IMR-90 (cell line): ENCODE measurements at regions not wholly inside any gene's neighbourhood (a gene's known extent, or its start where the extent isn't known, plus 50 kb on each side); places are given as distances from the start of the nearest gene placed in this dataset.

Source experiments
- ATAC-seq: fragments of 200-7000 bp; cut with Tn5 transposase; 2 replicates; pipeline ENCODE4 v1.9.1; 2020; ENCODE audit warnings: low read depth, mild to moderate bottlenecking, moderate library complexity
- BruUV-seq: library from RNA; stranded (reverse); fragments of 400-500 nt; replicated peaks from 2 replicates; lab custom pipeline; 2021; lab: Mats Ljungman, UMichigan
- CTCF ChIA-PET: fragments of 300-600 bp; formaldehyde crosslinking; extraction: SDS; loops from one replicate; lab custom pipeline; 2021; ENCODE audit warnings: antibody characterized with exemption; lab: Yijun Ruan, JAX
- POLR2A ChIA-PET: fragments of 300-600 bp; sonication (Branson Sonifier 250); formaldehyde crosslinking; loops from one replicate; lab custom pipeline; 2022; ENCODE audit warnings: antibody characterized with exemption; ENCODE audit not compliant: unreplicated experiment; lab: Charles Lee
- DNase-seq: peaks from one replicate; pipeline ENCODE4 v3.0.0; 2013
- H2AFZ ChIP-seq: replicated peaks from 2 replicates; pipeline ENCODE3; 2013; ENCODE audit warnings: low read length, mild to moderate bottlenecking; ENCODE audit not compliant: poor library complexity
- H2AK5ac ChIP-seq: 2 replicates; pipeline ENCODE4 v1.6.1; 2013; ENCODE audit warnings: low read depth, low read length, inconsistent platforms
- H2AK9ac ChIP-seq: replicated peaks from 2 replicates; pipeline ENCODE3; 2013; ENCODE audit warnings: mild to moderate bottlenecking, low read depth, low read length, moderate library complexity; ENCODE audit not compliant: poor library complexity
- H2BK120ac ChIP-seq: 2 replicates; pipeline ENCODE4 v1.6.1; 2013; ENCODE audit warnings: low read depth, low read length, inconsistent platforms
- H2BK15ac ChIP-seq: 3 replicates; pipeline ENCODE4 v1.6.1; 2013; ENCODE audit warnings: low read depth, low read length, inconsistent platforms
- H2BK20ac ChIP-seq: 2 replicates; pipeline ENCODE4 v1.6.1; 2013; ENCODE audit warnings: low read depth, mild to moderate bottlenecking, inconsistent platforms, low read length, moderate library complexity
- H2BK5ac ChIP-seq: 2 replicates; pipeline ENCODE4 v1.6.1; 2013; ENCODE audit warnings: mild to moderate bottlenecking, low read depth, low read length, inconsistent platforms; ENCODE audit not compliant: poor library complexity, severe bottlenecking
- H3K14ac ChIP-seq: replicated peaks from 2 replicates; pipeline ENCODE4 v1.6.1; 2013; ENCODE audit warnings: low read depth, low read length, inconsistent platforms
- H3K18ac ChIP-seq: 2 replicates; pipeline ENCODE4 v1.6.1; 2013; ENCODE audit warnings: low read depth, low read length, control low read depth
- H3K23ac ChIP-seq: 2 replicates; pipeline ENCODE4 v1.6.1; 2013; ENCODE audit warnings: low read depth, low read length, inconsistent platforms
- H3K27ac ChIP-seq: 2 replicates; pipeline ENCODE4 v1.5.1; 2013; ENCODE audit warnings: mild to moderate bottlenecking, control low read depth, low read length; ENCODE audit not compliant: insufficient read depth
- H3K27me3 ChIP-seq: 2 replicates; pipeline ENCODE4 v1.6.1; 2013; ENCODE audit warnings: low read length; ENCODE audit not compliant: control insufficient read depth, insufficient read depth
- H3K36me3 ChIP-seq: 2 replicates; pipeline ENCODE4 v1.6.1; 2013; ENCODE audit warnings: low read length, mixed read lengths; ENCODE audit not compliant: control insufficient read depth, insufficient read depth
- H3K4ac ChIP-seq: 2 replicates; pipeline ENCODE4 v1.6.1; 2013; ENCODE audit warnings: low read depth, low read length, inconsistent platforms
- H3K4me1 ChIP-seq: 2 replicates; pipeline ENCODE4 v1.6.1; 2013; ENCODE audit warnings: low read length, mixed read lengths; ENCODE audit not compliant: control insufficient read depth, insufficient read depth
- H3K4me2 ChIP-seq: 2 replicates; pipeline ENCODE4 v1.6.1; 2013; ENCODE audit warnings: low read depth, mild to moderate bottlenecking, control low read depth, low read length, moderate library complexity
- H3K4me3 ChIP-seq: 2 replicates; pipeline ENCODE4 v1.5.1; 2013; ENCODE audit warnings: low read depth, mild to moderate bottlenecking, control low read depth, low read length, moderate library complexity; ENCODE audit not compliant: insufficient read depth
- H3K56ac ChIP-seq: 2 replicates; pipeline ENCODE4 v1.6.1; 2013; ENCODE audit warnings: low read length, inconsistent platforms; ENCODE audit not compliant: insufficient read depth; ENCODE audit errors: extremely low read depth
- H3K79me1 ChIP-seq, 2 experiments: 2 replicates each; pipeline ENCODE4 v1.6.1; 2013; ENCODE audit warnings: low read length in 2 of 2, inconsistent platforms in 1 of 2, low read depth in 1 of 2
- H3K9ac ChIP-seq: 2 replicates; pipeline ENCODE4 v1.6.1; 2013; ENCODE audit warnings: low read depth, low read length, control low read depth
- H3K9me1 ChIP-seq: 2 replicates; pipeline ENCODE4 v1.6.1; 2013; ENCODE audit warnings: low read length, inconsistent platforms; ENCODE audit not compliant: insufficient read depth
- H3K9me3 ChIP-seq: 2 replicates; pipeline ENCODE4 v1.6.1; 2013; ENCODE audit warnings: low read length; ENCODE audit not compliant: control insufficient read depth, insufficient read depth
- H4K20me1 ChIP-seq: 2 replicates; pipeline ENCODE4 v1.6.1; 2013; ENCODE audit warnings: low read length, inconsistent platforms; ENCODE audit not compliant: insufficient read depth
- H4K5ac ChIP-seq: 2 replicates; pipeline ENCODE4 v1.6.1; 2013; ENCODE audit warnings: mild to moderate bottlenecking, low read depth, low read length, control low read depth
- H4K8ac ChIP-seq, 2 experiments: 2 replicates each; pipeline ENCODE4 v1.6.1; 2013; ENCODE audit warnings: low read depth in 2 of 2, low read length in 2 of 2, control low read depth in 1 of 2, inconsistent platforms in 1 of 2
- H4K91ac ChIP-seq: 2 replicates; pipeline ENCODE4 v1.6.1; 2013; ENCODE audit warnings: low read depth, low read length, inconsistent platforms; ENCODE audit not compliant: insufficient read depth
- CEBPB ChIP-seq: IDR thresholded peaks from 2 replicates; pipeline ENCODE4 v1.6.1; 2012; ENCODE audit warnings: low read depth, low read length, improper control_type of control experiment
- NFE2L2 ChIP-seq: fragments of 150-350 bp; IDR thresholded peaks from 2 replicates; pipeline ENCODE4 v1.6.1; 2016; ENCODE audit warnings: low read depth, mild to moderate bottlenecking, low read length
- RAD21 ChIP-seq: IDR thresholded peaks from 2 replicates; pipeline ENCODE4 v1.6.1; 2012; ENCODE audit warnings: low read length, improper control_type of control experiment
- RCOR1 ChIP-seq: IDR thresholded peaks from 2 replicates; pipeline ENCODE4 v1.6.1; 2012; ENCODE audit warnings: mild to moderate bottlenecking, low read length, improper control_type of control experiment; ENCODE audit not compliant: insufficient replicate concordance
- WGBS, 2 experiments: methylation state at CpG; one replicate each; pipeline versions ENCODE4 v1.1.5 to v1.1.7; 2013; ENCODE audit warnings: missing lambda C conversion rate in 2 of 2; ENCODE audit not compliant: insufficient read length in 1 of 2; ENCODE audit errors: extremely low coverage in 2 of 2; 5-methylcytosine and 5-hydroxymethylcytosine counted together
- dilution Hi-C: fragments of 300-500 bp; cut with HindIII; formaldehyde crosslinking; loops from one replicate; pipeline ENCODE4 v1.14.3; 2018; ENCODE audit warnings: low sequenced_read_pairs; ENCODE audit not compliant: unreplicated experiment
- in situ Hi-C: fragments of 300-500 bp; cut with MboI; formaldehyde crosslinking; loops from 3 replicates; pipeline ENCODE4 v1.14.3; 2019; ENCODE audit warnings: low sequenced_read_pairs, inconsistent platforms, mixed read lengths
- intact Hi-C: fragments of 100-400 bp; cut with micrococcal nuclease; formaldehyde crosslinking; loops from 2 replicates; pipeline ENCODE4 v1.10.0; 2022

- TF ChIP-seq RCOR1, result no peak
- no peak for TF ChIP-seq RAD21
- TF ChIP-seq CEBPB, result no peak
- TF ChIP-seq NFE2L2, result no peak
- Histone ChIP-seq H3K18ac (no peak overlapping the region), H3K14ac (no peak overlapping the region), H3K79me1 (no peaks in the 10 kb centered on the region), H3K36me3 (no peaks in the 10 kb centered on the region), H3K56ac (no peak overlapping the region), H3K4ac (no peak overlapping the region), H3K4me1 (no peaks in the 10 kb centered on the region), H2BK15ac (no peak overlapping the region), H2BK20ac (no peak overlapping the region), H3K9me1 (no peaks in the 10 kb centered on the region), H3K9me3 (no peaks in the 10 kb centered on the region), H3K4me3 (no peak overlapping the region), H4K91ac (no peak overlapping the region), H2BK5ac (no peak overlapping the region), H2AK5ac (no peak overlapping the region), H3K4me2 (no peak overlapping the region), H4K20me1 (no peaks in the 10 kb centered on the region), H3K27ac (no peak overlapping the region), H3K23ac (no peak overlapping the region), H4K8ac (no peak overlapping the region), H2BK120ac (no peak overlapping the region), H3K9ac (no peak overlapping the region), H4K5ac (no peak overlapping the region), H2AFZ (no peak overlapping the region), H3K27me3 (peaks cover 34% of the 10 kb centered on the region), H2AK9ac (no peak overlapping the region)
- dilution Hi-C loops (no loop called here), intact Hi-C loops (no loop called here), in situ Hi-C loops (no loop called here)
- ChIA-PET POLR2A (no interaction called here), CTCF (no interaction called here)
- ATAC-seq, result no peak
- DNase-seq, result no peak
- no CpG with 5 or more reads among the region's 2 CpGs for WGBS, 2 experiments
- no TSS peak for BruUV-seq
These were observed 119.8 kb downstream of the TBX5 start for GRCh38 chr12:114286145-114286544.
